ENCODE measurements at regions not wholly inside any gene's neighbourhood (a gene's known extent, or its start where the extent isn't known, plus 50 kb on each side); places are given as distances from the start of the nearest gene placed in this dataset.

GRCh38 chr14:97564334-97564733 lies 767.2 kb downstream of the VRK1 start:
- no peak for TF ChIP-seq POLR2AphosphoS5 (IDR thresholded peaks at IDR 0.05; ENCODE audit: low read depth, low read length)
- TF ChIP-seq POLR2A (IDR thresholded peaks at IDR 0.05; ENCODE audit: low read depth, low read length) = no peak
- TF ChIP-seq PAX5 (IDR thresholded peaks at IDR 0.05; ENCODE audit: insufficient read depth, low read length, severe bottlenecking) = no peak
- TF ChIP-seq TAF1 (IDR thresholded peaks at IDR 0.05; ENCODE audit: low read depth, low read length) = no peak
- no peak for TF ChIP-seq POU2F2 (IDR thresholded peaks at IDR 0.05; ENCODE audit: low read depth, low read length)
- FAIRE-seq = no peak
- DNase-seq (ENCODE audit: insufficient read length, low spot score) = no peak

- TF ChIP-seq POLR2AphosphoS5 (IDR thresholded peaks at IDR 0.05; ENCODE audit: low read depth, low read length) = no peak
- TF ChIP-seq PAX5 (IDR thresholded peaks at IDR 0.05; ENCODE audit: insufficient read depth, low read length, severe bottlenecking) = no peak
- TF ChIP-seq TAF1 (IDR thresholded peaks at IDR 0.05; ENCODE audit: low read depth, low read length) = no peak
- TF ChIP-seq POU2F2 (IDR thresholded peaks at IDR 0.05; ENCODE audit: low read depth, low read length) = no peak
- TF ChIP-seq POLR2A (IDR thresholded peaks at IDR 0.05; ENCODE audit: low read depth, low read length) = no peak
- no peak for TF ChIP-seq SPI1 (IDR thresholded peaks at IDR 0.05; ENCODE audit: low read depth, low read length)
- FAIRE-seq (no peak), DNase-seq (ENCODE audit: insufficient read length, low spot score) (no peak)
Measured at GRCh38 chr14:97571201-97571600, 774.0 kb downstream of the VRK1 start.

- FAIRE-seq = no peak
- TF ChIP-seq POU2F2 (IDR thresholded peaks at IDR 0.05; ENCODE audit: low read depth, low read length) (no peak), POLR2AphosphoS5 (IDR thresholded peaks at IDR 0.05; ENCODE audit: low read depth, low read length) (no peak), SPI1 (IDR thresholded peaks at IDR 0.05; ENCODE audit: low read depth, low read length) (no peak), TAF1 (IDR thresholded peaks at IDR 0.05; ENCODE audit: low read depth, low read length) (no peak), POLR2A (IDR thresholded peaks at IDR 0.05; ENCODE audit: low read depth, low read length) (no peak), PAX5 (IDR thresholded peaks at IDR 0.05; ENCODE audit: insufficient read depth, low read length, severe bottlenecking) (no peak)
Measured at GRCh38 chr14:97571866-97572555, 774.8 kb downstream of the VRK1 start.

GRCh38 chr14:97572583-97573458 lies 775.6 kb downstream of the VRK1 start:
- no peak for TF ChIP-seq TAF1 (IDR thresholded peaks at IDR 0.05; ENCODE audit: low read depth, low read length)
- no peak for TF ChIP-seq POLR2AphosphoS5 (IDR thresholded peaks at IDR 0.05; ENCODE audit: low read depth, low read length)
- TF ChIP-seq POLR2A (IDR thresholded peaks at IDR 0.05; ENCODE audit: low read depth, low read length) = no peak
- no peak for TF ChIP-seq POU2F2 (IDR thresholded peaks at IDR 0.05; ENCODE audit: low read depth, low read length)
- TF ChIP-seq SPI1 (IDR thresholded peaks at IDR 0.05; ENCODE audit: low read depth, low read length) = no peak
- no peak for TF ChIP-seq PAX5 (IDR thresholded peaks at IDR 0.05; ENCODE audit: insufficient read depth, low read length, severe bottlenecking)
- DNase-seq (ENCODE audit: insufficient read length, low spot score) = no peak
- FAIRE-seq = no peak

More at GRCh38 chr14:97571866-97572555, 774.8 kb downstream of the VRK1 start:
- no peak for DNase-seq (ENCODE audit: insufficient read length, low spot score)

- FAIRE-seq = no peak
- TF ChIP-seq POLR2AphosphoS5 (IDR thresholded peaks at IDR 0.05; ENCODE audit: low read depth, low read length) (no peak), POLR2A (IDR thresholded peaks at IDR 0.05; ENCODE audit: low read depth, low read length) (no peak), PAX5 (IDR thresholded peaks at IDR 0.05; ENCODE audit: insufficient read depth, low read length, severe bottlenecking) (no peak)
- DNase-seq (ENCODE audit: insufficient read length, low spot score) = no peak
Measured at GRCh38 chr14:97575677-97576076, 778.5 kb downstream of the VRK1 start.

- DNase-seq (ENCODE audit: insufficient read length, low spot score) (no peak), FAIRE-seq (no peak)
- TF ChIP-seq SPI1 (IDR thresholded peaks at IDR 0.05; ENCODE audit: low read depth, low read length) (no peak), PAX5 (IDR thresholded peaks at IDR 0.05; ENCODE audit: insufficient read depth, low read length, severe bottlenecking) (no peak), POU2F2 (IDR thresholded peaks at IDR 0.05; ENCODE audit: low read depth, low read length) (no peak), POLR2AphosphoS5 (IDR thresholded peaks at IDR 0.05; ENCODE audit: low read depth, low read length) (no peak), POLR2A (IDR thresholded peaks at IDR 0.05; ENCODE audit: low read depth, low read length) (no peak), TAF1 (IDR thresholded peaks at IDR 0.05; ENCODE audit: low read depth, low read length) (no peak)
Measured at GRCh38 chr14:97578982-97579548, 781.9 kb downstream of the VRK1 start.

GRCh38 chr14:97581016-97581415 lies 783.8 kb downstream of the VRK1 start:
- no peak for FAIRE-seq
- TF ChIP-seq POLR2A (IDR thresholded peaks at IDR 0.05; ENCODE audit: low read depth, low read length) = no peak
- no peak for TF ChIP-seq PAX5 (IDR thresholded peaks at IDR 0.05; ENCODE audit: insufficient read depth, low read length, severe bottlenecking)
- no peak for TF ChIP-seq POLR2AphosphoS5 (IDR thresholded peaks at IDR 0.05; ENCODE audit: low read depth, low read length)
- DNase-seq (ENCODE audit: insufficient read length, low spot score) = no peak

- FAIRE-seq (no peak), DNase-seq (ENCODE audit: insufficient read length, low spot score) (no peak)
- TF ChIP-seq POLR2AphosphoS5 (IDR thresholded peaks at IDR 0.05; ENCODE audit: low read depth, low read length) (no peak), POLR2A (IDR thresholded peaks at IDR 0.05; ENCODE audit: low read depth, low read length) (no peak)
Measured at GRCh38 chr14:97582022-97582421, 784.8 kb downstream of the VRK1 start.

- DNase-seq (ENCODE audit: insufficient read length, low spot score) = no peak
- FAIRE-seq = no peak
- TF ChIP-seq SPI1 (IDR thresholded peaks at IDR 0.05; ENCODE audit: low read depth, low read length) (no peak), TAF1 (IDR thresholded peaks at IDR 0.05; ENCODE audit: low read depth, low read length) (no peak), POLR2AphosphoS5 (IDR thresholded peaks at IDR 0.05; ENCODE audit: low read depth, low read length) (no peak)
Measured at GRCh38 chr14:97584528-97584927, 787.3 kb downstream of the VRK1 start.

Measured in GM12891 (cell line).